Stimulated activated naive B cell treated with anti-CD40 and anti-IgM and Interleukin-4, amounts not matched to agents 10 μg/mL and 1 μg/mL and 100 μg/mL, for 72 hours (primary cell): ENCODE measurements at regions not wholly inside any gene's neighbourhood (a gene's known extent, or its start where the extent isn't known, plus 50 kb on each side); places are given as distances from the start of the nearest gene placed in this dataset.

Experiments
- ATAC-seq, 2 donors: fragments of 150-1000 bp; cut with Tn5 transposase; replicated peaks; 2 replicates each; pipeline ENCODE4 v1.10.0; 2021; ENCODE audit warnings: moderate library complexity in 1 of 2
- DNase-seq: peaks from one replicate; pipeline ENCODE4 v3.0.0; 2021
- H3K27ac Mint-ChIP-seq: one replicate; pipeline ENCODE4 v1.8.0; 2022; ENCODE audit warnings: mild to moderate bottlenecking, mixed read lengths
- H3K27me3 Mint-ChIP-seq, 2 donors: one replicate each; pipeline ENCODE4 v1.8.0; 2022; ENCODE audit warnings: mixed read lengths in 2 of 2
- H3K36me3 Mint-ChIP-seq, 2 donors: one replicate each; pipeline ENCODE4 v1.8.0; 2022; ENCODE audit warnings: mixed read lengths in 2 of 2, mild to moderate bottlenecking in 1 of 2
- H3K4me1 Mint-ChIP-seq, 2 donors: one replicate each; pipeline ENCODE4 v1.8.0; 2022; ENCODE audit warnings: mixed read lengths in 2 of 2, mild to moderate bottlenecking in 1 of 2
- H3K4me3 Mint-ChIP-seq, 2 donors: one replicate each; pipeline ENCODE4 v1.8.0; 2022; ENCODE audit warnings: mild to moderate bottlenecking in 2 of 2, mixed read lengths in 2 of 2, moderate library complexity in 1 of 2
- H3K9me3 Mint-ChIP-seq, 2 donors: one replicate each; pipeline ENCODE4 v1.8.0; 2022; ENCODE audit warnings: mixed read lengths in 2 of 2, mild to moderate bottlenecking in 1 of 2

GRCh38 chr2:7724336-7724735 lies 807.1 kb downstream of the RNF144A start:
- H3K27ac Mint-ChIP-seq: no peak overlapping the region
- H3K4me1 Mint-ChIP-seq: no peaks in the 10 kb centered on the region
- H3K27me3 Mint-ChIP-seq: peaks cover 0 to 10% of the 10 kb centered on the region in 2 donors
- H3K4me3 Mint-ChIP-seq: no peak overlapping the region
- DNase-seq (no peak), ATAC-seq (no peak)
- no peaks in the 10 kb centered on the region for H3K36me3 Mint-ChIP-seq
- no peaks in the 10 kb centered on the region for H3K9me3 Mint-ChIP-seq

GRCh38 chr2:7725171-7725849 lies 808.1 kb downstream of the RNF144A start:
- no peak overlapping the region for H3K27ac Mint-ChIP-seq

GRCh38 chr2:7725850-7726242 lies 808.6 kb downstream of the RNF144A start:
- H3K27ac Mint-ChIP-seq: no peak overlapping the region
- no peaks in the 10 kb centered on the region for H3K4me1 Mint-ChIP-seq
- no peaks in the 10 kb centered on the region for H3K9me3 Mint-ChIP-seq
- no peaks in the 10 kb centered on the region for H3K36me3 Mint-ChIP-seq
- peaks cover 0 to 10% of the 10 kb centered on the region in 2 donors for H3K27me3 Mint-ChIP-seq
- H3K4me3 Mint-ChIP-seq: no peak overlapping the region
- DNase-seq (no peak), ATAC-seq (no peak)

More at GRCh38 chr2:7725171-7725849, 808.1 kb downstream of the RNF144A start:
- Mint-ChIP-seq H3K4me3 (no peak overlapping the region), H3K9me3 (no peaks in the 10 kb centered on the region), H3K36me3 (no peaks in the 10 kb centered on the region), H3K4me1 (no peaks in the 10 kb centered on the region), H3K27me3 (peaks cover 0 to 10% of the 10 kb centered on the region in 2 donors)
- no peak for DNase-seq
- ATAC-seq: no peak

- H3K36me3 Mint-ChIP-seq: no peaks in the 10 kb centered on the region
- no peak overlapping the region for H3K27ac Mint-ChIP-seq
- no peaks in the 10 kb centered on the region for H3K4me1 Mint-ChIP-seq
- no peak overlapping the region for H3K4me3 Mint-ChIP-seq
- no peaks in the 10 kb centered on the region for H3K9me3 Mint-ChIP-seq
- no peak for DNase-seq
- ATAC-seq: no peak
- peaks cover 0 to 10% of the 10 kb centered on the region in 2 donors for H3K27me3 Mint-ChIP-seq
Observed at GRCh38 chr2:7726989-7727388, 809.8 kb downstream of the RNF144A start.

GRCh38 chr2:7728388-7728787 lies 811.2 kb downstream of the RNF144A start:
- H3K36me3 Mint-ChIP-seq: no peaks in the 10 kb centered on the region
- ATAC-seq: no peak
- H3K27me3 Mint-ChIP-seq: peaks cover 0 to 10% of the 10 kb centered on the region in 2 donors
- no peak overlapping the region for H3K27ac Mint-ChIP-seq
- H3K4me1 Mint-ChIP-seq: no peaks in the 10 kb centered on the region
- DNase-seq: no peak
- no peak overlapping the region for H3K4me3 Mint-ChIP-seq
- H3K9me3 Mint-ChIP-seq: no peaks in the 10 kb centered on the region

- H3K36me3 Mint-ChIP-seq: no peaks in the 10 kb centered on the region
- H3K9me3 Mint-ChIP-seq: no peaks in the 10 kb centered on the region
- H3K27me3 Mint-ChIP-seq: peaks cover 0 to 4% of the 10 kb centered on the region in 2 donors
- H3K4me1 Mint-ChIP-seq: no peaks in the 10 kb centered on the region
- ATAC-seq (no peak), DNase-seq (no peak)
- H3K4me3 Mint-ChIP-seq: no peak overlapping the region
- H3K27ac Mint-ChIP-seq: no peak overlapping the region
Observed at GRCh38 chr2:7730449-7730848, 813.2 kb downstream of the RNF144A start.

GRCh38 chr2:7730990-7731389 lies 813.8 kb downstream of the RNF144A start:
- Mint-ChIP-seq H3K9me3 (no peaks in the 10 kb centered on the region), H3K27me3 (peaks cover 0 to under 1% of the 10 kb centered on the region in 2 donors), H3K4me1 (no peaks in the 10 kb centered on the region), H3K27ac (no peak overlapping the region), H3K4me3 (no peak overlapping the region), H3K36me3 (no peaks in the 10 kb centered on the region)
- DNase-seq: no peak
- no peak for ATAC-seq

- H3K27ac Mint-ChIP-seq: no peak overlapping the region
- no peaks in the 10 kb centered on the region for H3K36me3 Mint-ChIP-seq
- no peak for ATAC-seq
- H3K9me3 Mint-ChIP-seq: no peaks in the 10 kb centered on the region
- H3K4me3 Mint-ChIP-seq: no peak overlapping the region
- DNase-seq: no peak
- no peaks in the 10 kb centered on the region for H3K4me1 Mint-ChIP-seq
- no peaks in the 10 kb centered on the region for H3K27me3 Mint-ChIP-seq
Observed at GRCh38 chr2:7732497-7732896, 815.3 kb downstream of the RNF144A start.

- no peaks in the 10 kb centered on the region for H3K27me3 Mint-ChIP-seq
- no peak for DNase-seq
Observed at GRCh38 chr2:7736646-7737305, 819.6 kb downstream of the RNF144A start.

GRCh38 chr2:7738596-7738995 lies 821.4 kb downstream of the RNF144A start:
- no peak overlapping the region for H3K4me3 Mint-ChIP-seq
- H3K9me3 Mint-ChIP-seq: no peaks in the 10 kb centered on the region
- H3K4me1 Mint-ChIP-seq: no peaks in the 10 kb centered on the region
- H3K36me3 Mint-ChIP-seq: no peaks in the 10 kb centered on the region
- ATAC-seq: no peak
- no peak overlapping the region for H3K27ac Mint-ChIP-seq
- DNase-seq: no peak
- H3K27me3 Mint-ChIP-seq: no peaks in the 10 kb centered on the region

More at GRCh38 chr2:7736646-7737305, 819.6 kb downstream of the RNF144A start:
- Mint-ChIP-seq H3K9me3 (no peaks in the 10 kb centered on the region), H3K4me1 (no peaks in the 10 kb centered on the region), H3K27ac (no peak overlapping the region), H3K36me3 (no peaks in the 10 kb centered on the region), H3K4me3 (no peak overlapping the region)
- ATAC-seq: no peak

GRCh38 chr2:7740114-7740513 lies 822.9 kb downstream of the RNF144A start:
- no peak overlapping the region for H3K27ac Mint-ChIP-seq
- ATAC-seq: no peak
- no peaks in the 10 kb centered on the region for H3K36me3 Mint-ChIP-seq
- no peak overlapping the region for H3K4me3 Mint-ChIP-seq
- DNase-seq: no peak
- no peaks in the 10 kb centered on the region for H3K4me1 Mint-ChIP-seq
- H3K27me3 Mint-ChIP-seq: peaks cover 0 to 3% of the 10 kb centered on the region in 2 donors
- peaks cover 0 to 2% of the 10 kb centered on the region in 2 donors for H3K9me3 Mint-ChIP-seq

GRCh38 chr2:7742301-7742700 lies 825.1 kb downstream of the RNF144A start:
- no peaks in the 10 kb centered on the region for H3K4me1 Mint-ChIP-seq
- no peaks in the 10 kb centered on the region for H3K36me3 Mint-ChIP-seq
- no peak for DNase-seq

GRCh38 chr2:7744827-7745226 lies 827.6 kb downstream of the RNF144A start:
- H3K4me1 Mint-ChIP-seq: no peaks in the 10 kb centered on the region
- H3K36me3 Mint-ChIP-seq: no peaks in the 10 kb centered on the region
- ATAC-seq (no peak), DNase-seq (no peak)
- peaks cover 0 to 2% of the 10 kb centered on the region in 2 donors for H3K9me3 Mint-ChIP-seq
- H3K4me3 Mint-ChIP-seq: no peak overlapping the region
- no peak overlapping the region for H3K27ac Mint-ChIP-seq
- peaks cover 0 to 3% of the 10 kb centered on the region in 2 donors for H3K27me3 Mint-ChIP-seq

More at GRCh38 chr2:7742301-7742700, 825.1 kb downstream of the RNF144A start:
- Mint-ChIP-seq H3K9me3 (peaks cover 0 to 2% of the 10 kb centered on the region in 2 donors), H3K27ac (no peak overlapping the region), H3K27me3 (peaks cover 0 to 3% of the 10 kb centered on the region in 2 donors), H3K4me3 (no peak overlapping the region)
- no peak for ATAC-seq

GRCh38 chr2:7745369-7745768 lies 828.2 kb downstream of the RNF144A start:
- peaks cover 0 to 3% of the 10 kb centered on the region in 2 donors for H3K27me3 Mint-ChIP-seq
- no peaks in the 10 kb centered on the region for H3K36me3 Mint-ChIP-seq
- ATAC-seq (no peak), DNase-seq (no peak)
- peaks cover 0 to 2% of the 10 kb centered on the region in 2 donors for H3K9me3 Mint-ChIP-seq
- no peak overlapping the region for H3K4me3 Mint-ChIP-seq
- no peaks in the 10 kb centered on the region for H3K4me1 Mint-ChIP-seq
- H3K27ac Mint-ChIP-seq: no peak overlapping the region
